ENCODE measurements at regions not wholly inside any gene's neighbourhood (a gene's known extent, or its start where the extent isn't known, plus 50 kb on each side); places are given as distances from the start of the nearest gene placed in this dataset.
"Not testable (repeated sequence)": the region's sequence is repeated elsewhere in the genome, so short reads cannot be mapped to it uniquely, and the experiment has no call there.

DNA sequence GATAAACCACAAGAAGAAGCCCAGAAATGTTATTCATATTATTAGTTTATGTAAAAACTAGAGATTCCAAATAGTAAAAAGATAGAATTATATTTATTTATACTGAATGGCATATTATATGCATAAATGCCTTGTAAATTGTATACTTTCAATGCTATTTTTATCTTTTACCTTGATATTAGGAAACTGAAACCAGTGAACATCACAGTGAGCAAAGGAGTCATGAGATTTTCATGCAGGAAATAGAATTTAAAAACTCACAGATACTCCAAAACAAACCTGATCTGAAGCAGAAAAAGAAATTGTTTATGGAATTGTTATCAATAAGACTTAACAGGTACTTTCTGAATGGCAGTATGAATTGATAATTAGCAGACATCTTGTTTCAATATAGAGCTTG, 207.3 kb upstream of the CENPE start:
- H3K9me2 ChIP-seq (replicated peaks; ENCODE audit: insufficient read depth, low read length): no peaks in the 10 kb centered on the region
- no peaks in the 10 kb centered on the region for H4K20me1 ChIP-seq (ENCODE audit: insufficient read depth, low read depth, low read length)
- H3K4me2 ChIP-seq (ENCODE audit: low read depth, low read length, poor library complexity, severe bottlenecking): no peak overlapping the region
- H3K9me3 ChIP-seq (ENCODE audit: low read length): no peaks in the 10 kb centered on the region
- no peak overlapping the region for H3K4me3 ChIP-seq (ENCODE audit: low read length)
- H3K4me1 ChIP-seq (ENCODE audit: low read length): no peaks in the 10 kb centered on the region
- DNase-seq: no peak
- no peaks in the 10 kb centered on the region for H3K79me2 ChIP-seq (ENCODE audit: low read length)
- no peak overlapping the region for H3K27ac ChIP-seq (ENCODE audit: low read length)
- H2AFZ ChIP-seq (ENCODE audit: low read length): no peak overlapping the region
- no peaks in the 10 kb centered on the region for H3K27me3 ChIP-seq (ENCODE audit: low read length)
- H3K9ac ChIP-seq (ENCODE audit: low read length): no peak overlapping the region
- no peaks in the 10 kb centered on the region for H3K36me3 ChIP-seq (ENCODE audit: insufficient read depth, low read length)

- Histone ChIP-seq H3K27ac (ENCODE audit: low read length) (no peak overlapping the region), H3K4me1 (ENCODE audit: low read length) (no peaks in the 10 kb centered on the region), H4K20me1 (ENCODE audit: insufficient read depth, low read depth, low read length) (no peaks in the 10 kb centered on the region), H3K79me2 (ENCODE audit: low read length) (no peaks in the 10 kb centered on the region), H3K9me2 (replicated peaks; ENCODE audit: insufficient read depth, low read length) (no peaks in the 10 kb centered on the region), H3K27me3 (ENCODE audit: low read length) (no peaks in the 10 kb centered on the region), H3K4me3 (ENCODE audit: low read length) (no peak overlapping the region), H2AFZ (ENCODE audit: low read length) (no peak overlapping the region), H3K9me3 (ENCODE audit: low read length) (no peaks in the 10 kb centered on the region), H3K4me2 (ENCODE audit: low read depth, low read length, poor library complexity, severe bottlenecking) (no peak overlapping the region), H3K9ac (ENCODE audit: low read length) (no peak overlapping the region), H3K36me3 (ENCODE audit: insufficient read depth, low read length) (no peaks in the 10 kb centered on the region)
- DNase-seq: no peak
These were observed 205.5 kb upstream of the CENPE start for GRCh38 chr4:103403619-103404018.

DNA sequence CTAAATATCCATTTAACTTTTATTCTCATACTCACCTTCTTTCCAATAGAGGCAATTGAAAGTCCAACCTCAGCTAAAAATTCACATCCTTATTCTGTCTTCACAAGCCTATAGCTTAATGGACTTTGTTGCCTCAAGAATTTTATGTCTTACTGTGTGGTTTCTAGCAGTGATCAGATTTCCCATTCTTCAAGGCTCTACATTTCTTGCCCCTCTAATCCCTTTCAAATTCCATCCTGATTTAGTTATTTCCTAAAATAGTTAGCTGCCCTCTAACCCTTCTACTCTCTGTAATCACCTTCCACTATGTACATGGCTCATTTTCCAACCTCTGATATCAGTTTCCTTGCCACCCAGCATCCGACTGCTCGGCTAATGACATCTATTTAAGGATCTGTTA, 204.1 kb upstream of the CENPE start:
- Histone ChIP-seq H3K9me2 (replicated peaks; ENCODE audit: insufficient read depth, low read length) (no peaks in the 10 kb centered on the region), H3K27ac (ENCODE audit: low read length) (no peak overlapping the region), H3K4me3 (ENCODE audit: low read length) (no peak overlapping the region), H3K9ac (ENCODE audit: low read length) (no peak overlapping the region), H3K79me2 (ENCODE audit: low read length) (no peaks in the 10 kb centered on the region), H3K36me3 (ENCODE audit: insufficient read depth, low read length) (no peaks in the 10 kb centered on the region), H3K9me3 (ENCODE audit: low read length) (no peaks in the 10 kb centered on the region), H2AFZ (ENCODE audit: low read length) (no peak overlapping the region), H3K4me1 (ENCODE audit: low read length) (no peaks in the 10 kb centered on the region), H3K4me2 (ENCODE audit: low read depth, low read length, poor library complexity, severe bottlenecking) (no peak overlapping the region), H3K27me3 (ENCODE audit: low read length) (no peaks in the 10 kb centered on the region), H4K20me1 (ENCODE audit: insufficient read depth, low read depth, low read length) (no peaks in the 10 kb centered on the region)
- DNase-seq: no peak

- no peak overlapping the region for H2AFZ ChIP-seq (ENCODE audit: low read length)
These were observed 202.3 kb upstream of the CENPE start for GRCh38 chr4:103400405-103400804.

DNA sequence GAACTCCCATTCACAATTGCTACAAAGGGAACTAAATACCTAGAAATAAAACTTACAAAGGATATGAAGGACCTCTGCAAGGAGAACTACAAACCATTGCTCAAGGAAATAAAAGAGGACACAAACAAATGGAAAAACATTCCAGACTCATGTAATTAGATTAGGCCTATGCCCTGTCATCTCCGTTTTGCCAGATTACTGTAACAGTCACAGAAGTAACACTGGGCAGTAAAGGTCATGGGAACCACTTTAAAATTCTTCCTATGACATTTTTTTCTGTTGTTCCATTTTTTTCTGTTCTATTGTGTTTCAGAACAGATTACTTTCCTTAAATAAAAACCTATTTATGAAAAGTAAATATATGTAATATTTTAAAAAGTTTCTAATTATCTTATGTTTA, 199.4 kb upstream of the CENPE start:
- Histone ChIP-seq H3K9me2 (replicated peaks; ENCODE audit: insufficient read depth, low read length) (no peaks in the 10 kb centered on the region), H3K4me2 (ENCODE audit: low read depth, low read length, poor library complexity, severe bottlenecking) (no peak overlapping the region), H3K27ac (ENCODE audit: low read length) (no peak overlapping the region), H3K4me3 (ENCODE audit: low read length) (no peak overlapping the region), H2AFZ (ENCODE audit: low read length) (no peak overlapping the region), H3K27me3 (ENCODE audit: low read length) (no peaks in the 10 kb centered on the region), H3K79me2 (ENCODE audit: low read length) (no peaks in the 10 kb centered on the region), H3K36me3 (ENCODE audit: insufficient read depth, low read length) (no peaks in the 10 kb centered on the region), H3K4me1 (ENCODE audit: low read length) (no peaks in the 10 kb centered on the region), H4K20me1 (ENCODE audit: insufficient read depth, low read depth, low read length) (no peaks in the 10 kb centered on the region), H3K9me3 (ENCODE audit: low read length) (no peaks in the 10 kb centered on the region), H3K9ac (ENCODE audit: low read length) (no peak overlapping the region)
- no peak for DNase-seq

More at GRCh38 chr4:103400405-103400804, 202.3 kb upstream of the CENPE start:
- no peaks in the 10 kb centered on the region for H3K27me3 ChIP-seq (ENCODE audit: low read length)
- H3K36me3 ChIP-seq (ENCODE audit: insufficient read depth, low read length): no peaks in the 10 kb centered on the region
- no peaks in the 10 kb centered on the region for H4K20me1 ChIP-seq (ENCODE audit: insufficient read depth, low read depth, low read length)
- H3K4me2 ChIP-seq (ENCODE audit: low read depth, low read length, poor library complexity, severe bottlenecking): no peak overlapping the region
- no peak for DNase-seq
- no peaks in the 10 kb centered on the region for H3K79me2 ChIP-seq (ENCODE audit: low read length)
- no peak overlapping the region for H3K4me3 ChIP-seq (ENCODE audit: low read length)
- no peaks in the 10 kb centered on the region for H3K9me3 ChIP-seq (ENCODE audit: low read length)
- H3K4me1 ChIP-seq (ENCODE audit: low read length): no peaks in the 10 kb centered on the region
- no peaks in the 10 kb centered on the region for H3K9me2 ChIP-seq (replicated peaks; ENCODE audit: insufficient read depth, low read length)
- H3K9ac ChIP-seq (ENCODE audit: low read length): no peak overlapping the region
- no peak overlapping the region for H3K27ac ChIP-seq (ENCODE audit: low read length)

- not testable (repeated sequence) for H3K9me2 ChIP-seq (replicated peaks; ENCODE audit: insufficient read depth, low read length); H3K4me3 ChIP-seq (ENCODE audit: low read length); H2AFZ ChIP-seq (ENCODE audit: low read length); H3K4me1 ChIP-seq (ENCODE audit: low read length); H3K79me2 ChIP-seq (ENCODE audit: low read length); H3K4me2 ChIP-seq (ENCODE audit: low read depth, low read length, poor library complexity, severe bottlenecking); H3K36me3 ChIP-seq (ENCODE audit: insufficient read depth, low read length); DNase-seq; H3K27ac ChIP-seq (ENCODE audit: low read length); H4K20me1 ChIP-seq (ENCODE audit: insufficient read depth, low read depth, low read length); H3K9ac ChIP-seq (ENCODE audit: low read length); H3K9me3 ChIP-seq (ENCODE audit: low read length); H3K27me3 ChIP-seq (ENCODE audit: low read length)
These were observed 189.4 kb upstream of the CENPE start for GRCh38 chr4:103387508-103388011.

DNA sequence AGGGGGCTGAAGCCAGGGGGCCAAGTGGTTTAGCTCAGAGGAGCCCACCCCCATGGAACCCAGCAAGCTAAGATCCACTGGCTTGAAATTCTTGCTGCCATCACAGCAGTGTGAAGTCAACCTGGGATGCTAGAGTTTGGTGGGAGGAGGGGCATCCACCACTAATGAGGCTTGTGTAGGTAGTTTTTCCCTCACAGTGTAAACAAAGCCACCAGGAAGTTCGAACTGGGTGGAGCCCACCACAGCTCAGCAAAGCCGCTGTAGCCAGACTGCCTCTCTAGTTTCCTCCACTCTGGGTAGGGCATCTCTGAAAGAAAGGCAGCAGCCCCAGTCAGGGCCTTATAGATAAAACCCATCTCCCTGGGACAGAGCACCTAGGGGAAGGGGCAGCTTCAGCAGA, 187.4 kb upstream of the CENPE start:
- H3K27me3 ChIP-seq (ENCODE audit: low read length); DNase-seq; H3K4me1 ChIP-seq (ENCODE audit: low read length): not testable (repeated sequence)

DNA sequence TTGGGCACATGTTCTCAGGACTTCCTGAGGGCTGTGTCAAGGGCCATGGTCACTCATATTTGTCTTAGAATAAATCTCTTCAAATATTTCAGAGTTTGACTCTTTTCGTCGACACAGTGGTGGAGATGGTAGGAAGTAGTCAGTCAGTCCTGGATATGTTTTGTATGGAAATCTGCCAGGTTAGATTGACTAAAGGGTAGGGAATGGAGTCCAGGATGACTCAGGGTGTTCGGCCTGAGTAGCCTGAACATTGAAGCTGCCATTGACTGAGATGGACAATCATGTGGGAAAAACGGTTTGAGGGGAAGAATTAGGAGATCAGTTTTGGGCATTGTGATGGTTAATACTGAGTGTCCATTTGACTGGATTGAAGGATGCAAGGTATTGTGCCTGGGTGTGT, 177.1 kb upstream of the CENPE start:
- no peak overlapping the region for H3K27ac ChIP-seq (ENCODE audit: low read length)
- no peaks in the 10 kb centered on the region for H3K9me3 ChIP-seq (ENCODE audit: low read length)
- H3K9ac ChIP-seq (ENCODE audit: low read length): no peak overlapping the region
- no peaks in the 10 kb centered on the region for H3K79me2 ChIP-seq (ENCODE audit: low read length)
- no peaks in the 10 kb centered on the region for H3K9me2 ChIP-seq (replicated peaks; ENCODE audit: insufficient read depth, low read length)
- DNase-seq: no peak
- H3K4me1 ChIP-seq (ENCODE audit: low read length): peaks cover 8% of the 10 kb centered on the region; the same call in 1 of the 2 replicates
- no peak overlapping the region for H2AFZ ChIP-seq (ENCODE audit: low read length)
- H3K36me3 ChIP-seq (ENCODE audit: insufficient read depth, low read length): no peaks in the 10 kb centered on the region
- H3K4me2 ChIP-seq (ENCODE audit: low read depth, low read length, poor library complexity, severe bottlenecking): no peak overlapping the region
- H3K27me3 ChIP-seq (ENCODE audit: low read length): no peaks in the 10 kb centered on the region
- H4K20me1 ChIP-seq (ENCODE audit: insufficient read depth, low read depth, low read length): no peaks in the 10 kb centered on the region
- H3K4me3 ChIP-seq (ENCODE audit: low read length): no peak overlapping the region

More for the DNA sequence above, 187.4 kb upstream of the CENPE start:
- H3K9me3 ChIP-seq (ENCODE audit: low read length); H2AFZ ChIP-seq (ENCODE audit: low read length); H3K4me3 ChIP-seq (ENCODE audit: low read length); H3K27ac ChIP-seq (ENCODE audit: low read length); H3K9me2 ChIP-seq (replicated peaks; ENCODE audit: insufficient read depth, low read length); H3K36me3 ChIP-seq (ENCODE audit: insufficient read depth, low read length); H3K9ac ChIP-seq (ENCODE audit: low read length); H3K4me2 ChIP-seq (ENCODE audit: low read depth, low read length, poor library complexity, severe bottlenecking); H3K79me2 ChIP-seq (ENCODE audit: low read length); H4K20me1 ChIP-seq (ENCODE audit: insufficient read depth, low read depth, low read length): not testable (repeated sequence)

DNA sequence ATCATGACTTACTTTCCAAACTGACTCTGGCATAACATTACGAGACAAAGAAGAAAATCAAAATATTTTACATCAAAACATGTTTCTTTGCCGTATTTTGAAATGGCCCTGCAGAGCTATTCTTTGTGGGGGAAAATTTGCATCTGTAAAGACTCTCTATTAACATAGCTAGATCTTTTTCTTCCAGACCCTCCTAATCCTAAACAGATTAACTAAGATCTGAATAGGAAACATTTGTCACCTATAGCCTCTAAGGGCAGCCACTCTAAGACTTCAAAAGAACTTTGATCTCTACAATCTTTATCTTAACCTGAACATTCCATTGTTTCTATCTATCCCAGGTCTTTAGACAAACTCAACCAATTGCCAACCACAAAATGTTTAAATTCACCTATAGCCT, 176.6 kb upstream of the CENPE start:
- no peak overlapping the region for H2AFZ ChIP-seq (ENCODE audit: low read length)

More for the DNA sequence above, 176.6 kb upstream of the CENPE start:
- Histone ChIP-seq H3K27me3 (ENCODE audit: low read length) (no peaks in the 10 kb centered on the region), H3K4me2 (ENCODE audit: low read depth, low read length, poor library complexity, severe bottlenecking) (no peak overlapping the region), H3K9me3 (ENCODE audit: low read length) (no peaks in the 10 kb centered on the region), H3K79me2 (ENCODE audit: low read length) (no peaks in the 10 kb centered on the region), H3K36me3 (ENCODE audit: insufficient read depth, low read length) (no peaks in the 10 kb centered on the region), H3K9ac (ENCODE audit: low read length) (no peak overlapping the region), H3K9me2 (replicated peaks; ENCODE audit: insufficient read depth, low read length) (no peaks in the 10 kb centered on the region), H4K20me1 (ENCODE audit: insufficient read depth, low read depth, low read length) (no peaks in the 10 kb centered on the region), H3K27ac (ENCODE audit: low read length) (no peak overlapping the region), H3K4me3 (ENCODE audit: low read length) (no peak overlapping the region), H3K4me1 (ENCODE audit: low read length) (peaks cover 8% of the 10 kb centered on the region; the same call in 1 of the 2 replicates)
- no peak for DNase-seq
